ENCODE measurements at regions not wholly inside any gene's neighbourhood (a gene's known extent, or its start where the extent isn't known, plus 50 kb on each side); places are given as distances from the start of the nearest gene placed in this dataset.
A peak's percentile ranks its signal among the peaks of the same experiment; 100 is the strongest.
"Not testable (repeated sequence)": the region's sequence is repeated elsewhere in the genome, so short reads cannot be mapped to it uniquely, and the experiment has no call there.

- Mint-ChIP-seq H3K4me3 (ENCODE audit: unreplicated experiment) (no peak overlapping the region), H3K27me3 (ENCODE audit: unreplicated experiment) (no peaks in the 10 kb centered on the region), H3K27ac (ENCODE audit: unreplicated experiment) (peak overlapping the region; percentile 83), H3K4me1 (ENCODE audit: unreplicated experiment) (peaks cover 67% of the 10 kb centered on the region), H3K9me3 (ENCODE audit: unreplicated experiment) (peaks cover 5% of the 10 kb centered on the region), H3K36me3 (ENCODE audit: unreplicated experiment) (no peaks in the 10 kb centered on the region)
- no peak for DNase-seq (ENCODE audit: extremely low spot score, unreplicated experiment)
- TF ChIP-seq CTCF (IDR thresholded peaks at IDR 0.05) = no peak
These were observed 60.4 kb upstream of the ATXN3L start for GRCh38 chrX:13380211-13380610.

GRCh38 chrX:13378562-13379518, 59.0 kb upstream of the ATXN3L start:
- not testable (repeated sequence) for H3K4me3 Mint-ChIP-seq (ENCODE audit: unreplicated experiment); H3K9me3 Mint-ChIP-seq (ENCODE audit: unreplicated experiment); DNase-seq (ENCODE audit: extremely low spot score, unreplicated experiment); H3K27me3 Mint-ChIP-seq (ENCODE audit: unreplicated experiment); H3K36me3 Mint-ChIP-seq (ENCODE audit: unreplicated experiment)
- peak overlapping the region; percentile 42 for H3K27ac Mint-ChIP-seq (ENCODE audit: unreplicated experiment)
- H3K4me1 Mint-ChIP-seq (ENCODE audit: unreplicated experiment) = peaks cover 66% of the 10 kb centered on the region

GRCh38 chrX:13377550-13377934, 57.7 kb upstream of the ATXN3L start:
- Mint-ChIP-seq H3K4me1 (ENCODE audit: unreplicated experiment) (peaks cover 67% of the 10 kb centered on the region), H3K27me3 (ENCODE audit: unreplicated experiment) (no peaks in the 10 kb centered on the region), H3K36me3 (ENCODE audit: unreplicated experiment) (no peaks in the 10 kb centered on the region), H3K4me3 (ENCODE audit: unreplicated experiment) (no peak overlapping the region), H3K27ac (ENCODE audit: unreplicated experiment) (peak overlapping the region; percentile 78), H3K9me3 (ENCODE audit: unreplicated experiment) (peaks cover 5% of the 10 kb centered on the region)
- no peak for DNase-seq (ENCODE audit: extremely low spot score, unreplicated experiment)
- no peak for TF ChIP-seq CTCF (IDR thresholded peaks at IDR 0.05)

GRCh38 chrX:13376857-13377549, 57.1 kb upstream of the ATXN3L start:
- peaks cover 5% of the 10 kb centered on the region for H3K9me3 Mint-ChIP-seq (ENCODE audit: unreplicated experiment)
- H3K4me1 Mint-ChIP-seq (ENCODE audit: unreplicated experiment) = peaks cover 62% of the 10 kb centered on the region
- no peaks in the 10 kb centered on the region for H3K36me3 Mint-ChIP-seq (ENCODE audit: unreplicated experiment)
- no peaks in the 10 kb centered on the region for H3K27me3 Mint-ChIP-seq (ENCODE audit: unreplicated experiment)
- no peak overlapping the region for H3K4me3 Mint-ChIP-seq (ENCODE audit: unreplicated experiment)
- no peak for DNase-seq (ENCODE audit: extremely low spot score, unreplicated experiment)
- peak overlapping the region; percentile 78 for H3K27ac Mint-ChIP-seq (ENCODE audit: unreplicated experiment)
- TF ChIP-seq CTCF (IDR thresholded peaks at IDR 0.05) = no peak

GRCh38 chrX:13375596-13375995, 55.7 kb upstream of the ATXN3L start:
- DNase-seq (ENCODE audit: extremely low spot score, unreplicated experiment); H3K4me3 Mint-ChIP-seq (ENCODE audit: unreplicated experiment); H3K27me3 Mint-ChIP-seq (ENCODE audit: unreplicated experiment); H3K36me3 Mint-ChIP-seq (ENCODE audit: unreplicated experiment); H3K27ac Mint-ChIP-seq (ENCODE audit: unreplicated experiment): not testable (repeated sequence)
- Mint-ChIP-seq H3K4me1 (ENCODE audit: unreplicated experiment) (peaks cover 48% of the 10 kb centered on the region), H3K9me3 (ENCODE audit: unreplicated experiment) (peaks cover 11% of the 10 kb centered on the region)

- no peak for TF ChIP-seq CTCF (IDR thresholded peaks at IDR 0.05)
- peaks cover 11% of the 10 kb centered on the region for H3K9me3 Mint-ChIP-seq (ENCODE audit: unreplicated experiment)
- H3K27me3 Mint-ChIP-seq (ENCODE audit: unreplicated experiment) = no peaks in the 10 kb centered on the region
- peak overlapping the region; percentile 71 for H3K27ac Mint-ChIP-seq (ENCODE audit: unreplicated experiment)
- no peak for DNase-seq (ENCODE audit: extremely low spot score, unreplicated experiment)
- peaks cover 44% of the 10 kb centered on the region for H3K4me1 Mint-ChIP-seq (ENCODE audit: unreplicated experiment)
- H3K4me3 Mint-ChIP-seq (ENCODE audit: unreplicated experiment) = no peak overlapping the region
- H3K36me3 Mint-ChIP-seq (ENCODE audit: unreplicated experiment) = no peaks in the 10 kb centered on the region
These were observed 54.5 kb upstream of the ATXN3L start for GRCh38 chrX:13374364-13374763.

All from osteocyte (in vitro differentiated cells).